SK-N-SH (cell line): ENCODE measurements at regions not wholly inside any gene's neighbourhood (a gene's known extent, or its start where the extent isn't known, plus 50 kb on each side); places are given as distances from the start of the nearest gene placed in this dataset.

Experiments
- CTCF ChIA-PET: fragments of 300-600, 350-600 bp; formaldehyde crosslinking; extraction: SDS; loops from one replicate; lab custom pipeline; 2021; lab: Yijun Ruan, JAX
- POLR2A ChIA-PET: fragments of 350-600 bp; sonication (Branson Sonifier 250); formaldehyde crosslinking; extraction: SDS; loops from one replicate; lab custom pipeline; 2020; ENCODE audit warnings: antibody characterized with exemption, inconsistent platforms; lab: Yijun Ruan, JAX
- DNase-seq: peaks from one replicate; pipeline ENCODE4 v3.0.0; 2012
- H2AFZ ChIP-seq: fragments of 200-600 bp; sonication (generic); 2 replicates; pipeline ENCODE4 v1.8.1; 2016; ENCODE audit warnings: antibody characterized with exemption, mild to moderate bottlenecking, low read depth
- H3F3A ChIP-seq: fragments of 200-600 bp; sonication (generic); replicated peaks from 2 replicates; pipeline ENCODE3; 2016; ENCODE audit warnings: antibody characterized with exemption, mild to moderate bottlenecking; ENCODE audit not compliant: insufficient read depth
- H3K27ac ChIP-seq, 2 experiments: fragments of 200-500 bp in 1 of 2; fragments of 200-600 bp in 1 of 2; sonication (Bioruptor generic) in 1 of 2; sonication (generic), shearing (Covaris generic) in 1 of 2; 2 replicates each; pipeline versions ENCODE4 v1.5.1 to v1.6.1; 2014 to 2016; ENCODE audit warnings: low read depth in 2 of 2, inconsistent platforms in 1 of 2, low read length in 1 of 2, mild to moderate bottlenecking in 1 of 2, mixed read lengths in 1 of 2
- H3K27me3 ChIP-seq: fragments of 200-600 bp; sonication (generic), shearing (Covaris generic); 2 replicates; pipeline ENCODE4 v1.6.1; 2016; ENCODE audit warnings: mixed run types; ENCODE audit not compliant: insufficient read depth
- H3K36me3 ChIP-seq, 2 experiments: fragments of 200-500 bp in 1 of 2; fragments of 200-600 bp in 1 of 2; sonication (Bioruptor generic) in 1 of 2; sonication (generic) in 1 of 2; replicated peaks in 1 of 2; 2 replicates each; pipeline versions ENCODE3 to v1.5.1; 2014 to 2016; ENCODE audit warnings: low read length in 1 of 2, mild to moderate bottlenecking in 1 of 2; ENCODE audit not compliant: insufficient read depth in 2 of 2, control insufficient read depth in 1 of 2
- H3K4me1 ChIP-seq, 2 experiments: fragments of 200-500 bp in 1 of 2; fragments of 200-600 bp in 1 of 2; sonication (Bioruptor generic) in 1 of 2; sonication (generic), shearing (Covaris generic) in 1 of 2; 2 replicates each; pipeline versions ENCODE4 v1.5.1 to v1.6.1; 2014 to 2016; ENCODE audit warnings: low read depth in 1 of 2, low read length in 1 of 2, mixed run types in 1 of 2; ENCODE audit not compliant: insufficient read depth in 2 of 2, control insufficient read depth in 1 of 2
- H3K4me2 ChIP-seq: fragments of 200-600 bp; sonication (generic), shearing (Covaris generic); 2 replicates; pipeline ENCODE4 v1.6.1; 2017; ENCODE audit warnings: mixed run types
- H3K4me3 ChIP-seq, 2 experiments: fragments of 200-500 bp in 1 of 2; fragments of 200-600 bp in 1 of 2; sonication (Bioruptor generic) in 1 of 2; sonication (generic), shearing (Covaris generic) in 1 of 2; 2 replicates each; pipeline versions ENCODE4 v1.5.1 to v1.8.1; 2014 to 2016; ENCODE audit warnings: low read depth in 2 of 2, inconsistent platforms in 1 of 2, low read length in 1 of 2, mild to moderate bottlenecking in 1 of 2, mixed read lengths in 1 of 2, moderate library complexity in 1 of 2
- H3K79me2 ChIP-seq: fragments of 200-600 bp; sonication (generic); 2 replicates; pipeline ENCODE4 v1.8.1; 2017; ENCODE audit warnings: mild to moderate bottlenecking; ENCODE audit not compliant: insufficient read depth
- H3K9ac ChIP-seq: fragments of 200-600 bp; sonication (generic); 2 replicates; pipeline ENCODE4 v1.6.1; 2017; ENCODE audit warnings: mixed run types
- H3K9me2 ChIP-seq: fragments of 200-600 bp; sonication (generic); 2 replicates; pipeline ENCODE4 v1.6.1; 2017; ENCODE audit warnings: mixed run types
- H3K9me3 ChIP-seq: fragments of 200-600 bp; sonication (generic); 2 replicates; pipeline ENCODE4 v1.6.1; 2017; ENCODE audit warnings: mixed run types, mild to moderate bottlenecking, moderate library complexity
- H4K20me1 ChIP-seq: fragments of 200-600 bp; sonication (generic); 2 replicates; pipeline ENCODE4 v1.6.1; 2017; ENCODE audit warnings: mild to moderate bottlenecking, mixed run types; ENCODE audit not compliant: insufficient read depth
- EP300 ChIP-seq, 2 experiments: IDR thresholded peaks; 2 replicates each; pipeline versions ENCODE4 v1.4.0 to v1.6.1; 2012; ENCODE audit warnings: borderline replicate concordance in 1 of 2, low read depth in 1 of 2, low read length in 1 of 2
- EZH2phosphoT487 ChIP-seq: fragments of 200-600 bp; sonication (generic); IDR thresholded peaks from 2 replicates; pipeline ENCODE4 v1.6.1; 2017; ENCODE audit warnings: low read depth, mixed run types, mild to moderate bottlenecking, antibody characterized with exemption, moderate library complexity, borderline replicate concordance
- FOSL2 ChIP-seq: IDR thresholded peaks from 2 replicates; pipeline ENCODE4 v1.4.0; 2012; ENCODE audit warnings: low read depth, mild to moderate bottlenecking, moderate library complexity, borderline replicate concordance
- FOXM1 ChIP-seq: IDR thresholded peaks from 2 replicates; pipeline ENCODE4 v1.4.0; 2012; ENCODE audit warnings: low read depth, mild to moderate bottlenecking
- GABPA ChIP-seq: IDR thresholded peaks from 2 replicates; pipeline ENCODE4 v1.4.0; 2012; ENCODE audit warnings: low read depth, mild to moderate bottlenecking
- JUND ChIP-seq: IDR thresholded peaks from 2 replicates; pipeline ENCODE4 v1.4.0; 2012
- NFIC ChIP-seq: IDR thresholded peaks from 2 replicates; pipeline ENCODE4 v1.4.0; 2012; ENCODE audit warnings: borderline replicate concordance
- NRF1 ChIP-seq: IDR thresholded peaks from 2 replicates; pipeline ENCODE4 v1.6.1; 2012; ENCODE audit warnings: low read depth, mild to moderate bottlenecking, low read length
- RXRA ChIP-seq: IDR thresholded peaks from 2 replicates; pipeline ENCODE4 v1.4.0; 2012; ENCODE audit warnings: low read depth, mild to moderate bottlenecking, borderline replicate concordance
- SMC3 ChIP-seq: IDR thresholded peaks from 2 replicates; pipeline ENCODE4 v1.6.1; 2012; ENCODE audit warnings: low read depth, low read length, improper control_type of control experiment
- WGBS: methylation state at CpG from one replicate; pipeline ENCODE4 v1.1.6; 2017; ENCODE audit warnings: low lambda C conversion rate; 5-methylcytosine and 5-hydroxymethylcytosine counted together
- TF ChIP-seq, protein P1 (sequence below): fragments of 150-350 bp; IDR thresholded peaks from 2 replicates; pipeline ENCODE4 v1.6.1; 2017; ENCODE audit warnings: antibody characterized with exemption, low read length, low read depth, borderline replicate concordance
- TF ChIP-seq, protein P2 (sequence below): IDR thresholded peaks from 2 replicates; pipeline ENCODE4 v1.4.0; 2012; ENCODE audit warnings: low read depth, borderline replicate concordance
- TF ChIP-seq, protein P3 (sequence below): IDR thresholded peaks from 2 replicates; pipeline ENCODE4 v1.4.0; 2012; ENCODE audit warnings: low read depth, borderline replicate concordance

DNA sequence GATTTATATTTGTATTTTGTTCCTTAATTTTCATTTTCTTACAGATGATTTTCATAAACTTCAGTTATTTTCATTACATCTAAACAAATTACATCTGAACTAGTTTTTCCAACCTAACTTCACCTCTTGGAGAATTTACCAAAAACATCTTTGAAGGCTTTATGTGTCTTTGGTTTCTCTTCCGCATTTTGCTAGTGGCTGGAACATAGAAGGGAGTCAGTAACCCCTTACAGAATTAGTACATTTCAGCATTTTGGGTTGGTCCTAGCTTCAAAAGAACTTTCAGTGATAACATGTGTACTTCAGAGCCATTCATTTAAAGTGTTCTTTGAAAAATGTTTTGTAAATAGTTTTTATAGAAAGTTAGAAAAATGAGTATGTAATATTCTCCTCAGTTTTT, 169.8 kb upstream of the MTPN start:
- no peaks in the 10 kb centered on the region for H3F3A ChIP-seq
- TF ChIP-seq FOSL2 (no peak), GABPA (no peak), SMC3 (no peak), NFIC (no peak)
- TF ChIP-seq, protein P1, sequence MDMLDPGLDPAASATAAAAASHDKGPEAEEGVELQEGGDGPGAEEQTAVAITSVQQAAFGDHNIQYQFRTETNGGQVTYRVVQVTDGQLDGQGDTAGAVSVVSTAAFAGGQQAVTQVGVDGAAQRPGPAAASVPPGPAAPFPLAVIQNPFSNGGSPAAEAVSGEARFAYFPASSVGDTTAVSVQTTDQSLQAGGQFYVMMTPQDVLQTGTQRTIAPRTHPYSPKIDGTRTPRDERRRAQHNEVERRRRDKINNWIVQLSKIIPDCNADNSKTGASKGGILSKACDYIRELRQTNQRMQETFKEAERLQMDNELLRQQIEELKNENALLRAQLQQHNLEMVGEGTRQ, result no peak

DNA sequence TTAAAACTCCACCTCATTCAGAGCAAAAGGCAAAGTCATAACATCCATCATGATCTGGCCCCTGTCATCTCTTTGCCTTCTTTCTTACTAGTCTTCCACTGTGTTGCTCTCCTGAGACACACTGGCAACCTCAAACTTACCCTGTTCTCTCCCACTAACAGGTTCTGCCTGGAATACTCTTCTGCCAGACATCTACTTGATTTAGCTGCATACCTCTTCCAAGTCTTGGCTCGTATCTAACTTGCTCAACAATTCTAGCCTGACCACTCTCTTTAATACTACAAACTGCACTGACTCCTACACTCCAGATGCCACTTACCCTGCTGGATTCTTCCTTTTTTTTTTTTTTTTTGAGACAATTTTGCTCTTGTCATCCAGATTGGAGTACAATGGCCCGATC, 167.0 kb upstream of the MTPN start:
- Histone ChIP-seq H4K20me1 (no peaks in the 10 kb centered on the region), H3K9me2 (no peaks in the 10 kb centered on the region), H3K4me1 (no peaks in the 10 kb centered on the region; a peak in 1 of 4 replicates), H3K9ac (no peak overlapping the region), H3F3A (no peaks in the 10 kb centered on the region), H2AFZ (no peak overlapping the region), H3K27ac (no peak overlapping the region), H3K79me2 (no peaks in the 10 kb centered on the region), H3K27me3 (no peaks in the 10 kb centered on the region), H3K4me3 (no peak overlapping the region), H3K9me3 (no peaks in the 10 kb centered on the region), H3K36me3 (no peaks in the 10 kb centered on the region), H3K4me2 (no peak overlapping the region)
- POLR2A ChIA-PET, result no interaction called here
- CTCF ChIA-PET, result interaction anchor here (1.0 kb wide), 1 partner anchor 27 kb away, joined by 3 read pairs; no protein-coding TSS in a partner anchor
- no peak for DNase-seq
- TF ChIP-seq NFIC (no peak), NRF1 (no peak), JUND (no peak), EP300 (IDR thresholded peaks at IDR 0.05; ENCODE audit: borderline replicate concordance in 1 of 2, low read depth in 1 of 2, low read length in 1 of 2) (no peak), FOXM1 (no peak), RXRA (no peak), EZH2phosphoT487 (no peak)
- TF ChIP-seq, protein P2, sequence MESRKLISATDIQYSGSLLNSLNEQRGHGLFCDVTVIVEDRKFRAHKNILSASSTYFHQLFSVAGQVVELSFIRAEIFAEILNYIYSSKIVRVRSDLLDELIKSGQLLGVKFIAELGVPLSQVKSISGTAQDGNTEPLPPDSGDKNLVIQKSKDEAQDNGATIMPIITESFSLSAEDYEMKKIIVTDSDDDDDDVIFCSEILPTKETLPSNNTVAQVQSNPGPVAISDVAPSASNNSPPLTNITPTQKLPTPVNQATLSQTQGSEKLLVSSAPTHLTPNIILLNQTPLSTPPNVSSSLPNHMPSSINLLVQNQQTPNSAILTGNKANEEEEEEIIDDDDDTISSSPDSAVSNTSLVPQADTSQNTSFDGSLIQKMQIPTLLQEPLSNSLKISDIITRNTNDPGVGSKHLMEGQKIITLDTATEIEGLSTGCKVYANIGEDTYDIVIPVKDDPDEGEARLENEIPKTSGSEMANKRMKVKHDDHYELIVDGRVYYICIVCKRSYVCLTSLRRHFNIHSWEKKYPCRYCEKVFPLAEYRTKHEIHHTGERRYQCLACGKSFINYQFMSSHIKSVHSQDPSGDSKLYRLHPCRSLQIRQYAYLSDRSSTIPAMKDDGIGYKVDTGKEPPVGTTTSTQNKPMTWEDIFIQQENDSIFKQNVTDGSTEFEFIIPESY, result no peak
- TF ChIP-seq, protein P3, sequence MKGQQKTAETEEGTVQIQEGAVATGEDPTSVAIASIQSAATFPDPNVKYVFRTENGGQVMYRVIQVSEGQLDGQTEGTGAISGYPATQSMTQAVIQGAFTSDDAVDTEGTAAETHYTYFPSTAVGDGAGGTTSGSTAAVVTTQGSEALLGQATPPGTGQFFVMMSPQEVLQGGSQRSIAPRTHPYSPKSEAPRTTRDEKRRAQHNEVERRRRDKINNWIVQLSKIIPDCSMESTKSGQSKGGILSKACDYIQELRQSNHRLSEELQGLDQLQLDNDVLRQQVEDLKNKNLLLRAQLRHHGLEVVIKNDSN, result no peak
- WGBS, result 46% methylated on average over 2 of the region's 2 CpGs

More for the DNA sequence above, 169.8 kb upstream of the MTPN start:
- Histone ChIP-seq H4K20me1 (no peaks in the 10 kb centered on the region), H3K4me2 (no peak overlapping the region), H3K4me1 (peaks cover 0 to 3% of the 10 kb centered on the region in 2 experiments; a peak in 2 of 4 replicates), H3K36me3 (no peaks in the 10 kb centered on the region), H2AFZ (no peak overlapping the region), H3K4me3 (no peak overlapping the region), H3K9ac (no peak overlapping the region), H3K9me3 (no peaks in the 10 kb centered on the region), H3K27me3 (no peaks in the 10 kb centered on the region), H3K79me2 (no peaks in the 10 kb centered on the region), H3K27ac (no peak overlapping the region), H3K9me2 (no peaks in the 10 kb centered on the region)
- 80% methylated on average over 1 of the region's 1 CpG for WGBS
- ChIA-PET POLR2A (no interaction called here), CTCF (interaction anchor here (1.5 kb wide), 1 partner anchor 32 kb away, joined by 3 read pairs; no protein-coding TSS in a partner anchor)
- no peak for DNase-seq
